GM18519 (cell line): ENCODE measurements at regions not wholly inside any gene's neighbourhood (a gene's known extent, or its start where the extent isn't known, plus 50 kb on each side); places are given as distances from the start of the nearest gene placed in this dataset.

ENCODE experiments used
- ATAC-seq: cut with Tn5 transposase; IDR thresholded peaks from one replicate; pipeline ENCODE4 v1.9.1; 2021; ENCODE audit warnings: mild to moderate bottlenecking, moderate library complexity; ENCODE audit not compliant: unreplicated experiment, low FRiP score

GRCh38 chr5:68161156-68161555, 54.4 kb upstream of the PIK3R1 start:
- no peak for ATAC-seq

DNA sequence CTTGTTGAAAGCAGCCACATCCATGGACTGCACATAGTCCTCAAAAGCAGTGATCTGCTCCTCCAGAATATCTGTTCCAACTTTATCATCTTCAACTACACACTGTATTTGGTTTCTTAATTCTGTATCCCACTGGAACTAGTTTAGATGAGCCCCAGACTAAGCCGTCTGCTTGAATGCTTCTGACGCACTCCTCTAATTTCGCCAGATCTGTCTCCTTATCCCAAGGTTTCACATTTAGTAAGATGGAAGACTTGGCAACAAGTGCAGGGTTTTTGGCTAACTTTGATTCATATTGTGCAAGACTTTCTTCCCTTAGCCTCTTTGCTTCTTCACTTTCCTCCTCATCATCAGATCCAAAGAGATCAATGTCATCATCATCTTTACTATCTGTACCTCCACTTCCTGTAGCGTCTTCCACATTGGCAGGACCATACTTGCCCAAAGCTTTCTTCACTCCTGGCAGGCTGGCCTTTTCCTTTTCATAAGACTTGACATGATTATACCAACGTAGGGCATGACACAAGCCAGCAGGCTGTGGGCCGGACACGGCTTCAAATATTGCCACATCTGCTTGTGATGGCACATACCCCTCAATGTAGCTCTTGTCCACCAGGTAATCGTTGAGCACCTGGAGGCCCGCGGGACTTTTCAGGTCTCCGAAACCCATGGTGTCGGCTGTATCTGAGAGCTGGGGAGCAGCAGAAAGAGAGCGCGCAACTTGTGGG, 56.2 kb upstream of the PIK3R1 start:
- ATAC-seq: no peak

DNA sequence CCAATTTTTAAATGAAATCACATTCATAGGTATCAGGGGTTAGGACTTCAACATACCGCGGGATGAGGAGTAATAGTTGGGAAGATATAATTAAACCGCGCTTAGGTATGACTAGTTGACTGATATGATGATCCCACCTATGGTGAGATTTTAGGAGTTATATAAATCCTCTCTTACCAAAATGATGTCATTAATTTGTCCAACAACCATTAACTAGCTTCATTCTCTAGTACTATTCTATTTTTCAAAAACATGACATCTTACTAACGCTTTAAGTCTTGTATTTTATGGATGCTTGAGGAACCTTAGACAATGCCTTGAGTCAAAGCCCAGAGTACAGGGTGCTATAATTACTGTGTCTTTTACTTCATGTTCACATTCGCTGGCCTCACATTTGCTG, 59.6 kb upstream of the PIK3R1 start:
- ATAC-seq: no peak

DNA sequence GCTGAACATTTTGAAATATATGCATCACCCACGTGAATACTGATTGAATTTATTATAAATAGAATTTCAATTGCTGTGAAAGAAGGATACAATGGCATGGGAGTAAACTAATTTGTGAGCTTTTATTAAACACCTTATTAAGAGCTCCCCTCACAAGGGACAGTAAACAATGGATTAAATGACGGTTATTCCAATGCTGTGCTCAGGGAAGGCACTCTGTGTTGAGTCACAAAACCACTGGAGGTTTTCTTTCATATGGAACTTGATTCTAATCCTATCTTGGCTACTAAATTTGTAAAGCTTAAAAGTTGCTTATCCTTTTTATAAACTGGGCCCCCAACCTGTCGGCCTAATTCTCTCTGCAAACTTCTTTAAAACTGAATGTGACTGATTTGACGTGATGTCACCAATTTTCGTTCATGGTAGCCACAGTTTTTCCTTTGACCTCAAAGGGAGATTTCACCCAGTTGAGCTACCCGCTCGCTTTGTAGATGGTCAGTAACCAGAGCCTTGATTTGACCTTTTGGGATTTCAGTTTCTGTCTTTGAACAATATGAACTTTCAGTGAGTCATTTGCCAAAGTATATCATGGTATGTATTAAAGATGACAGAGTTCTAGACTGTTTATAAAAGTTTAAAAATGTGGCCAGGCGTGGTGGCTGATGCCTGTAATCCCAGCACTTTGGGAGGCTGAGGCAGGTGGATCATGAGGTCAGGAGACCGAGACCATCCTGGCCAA, 61.3 kb upstream of the PIK3R1 start:
- ATAC-seq: no peak

- no peak for ATAC-seq
Measured at GRCh38 chr5:68151812-68152211, 63.7 kb upstream of the PIK3R1 start.

GRCh38 chr5:68149189-68149588, 66.4 kb upstream of the PIK3R1 start:
- no peak for ATAC-seq

- no peak for ATAC-seq
Measured at GRCh38 chr5:68148096-68148495, 67.5 kb upstream of the PIK3R1 start.

DNA sequence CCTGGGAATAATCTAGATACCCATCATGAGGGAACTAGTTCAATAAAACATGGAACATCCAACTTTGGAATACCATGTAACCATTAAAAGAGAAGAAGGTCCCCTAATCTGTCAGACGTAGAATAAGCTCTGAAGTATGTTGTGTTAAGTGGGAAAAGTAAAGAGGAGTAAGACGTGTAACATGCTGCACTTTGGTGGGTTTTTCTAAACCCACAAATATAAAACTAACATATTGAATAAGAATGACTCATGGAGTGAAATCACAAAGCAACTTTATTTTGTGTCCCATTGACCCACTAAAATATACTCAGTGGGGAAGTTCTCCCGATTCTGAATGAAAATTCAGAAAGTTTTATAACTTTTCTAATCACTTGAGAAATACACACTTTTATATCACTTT, 67.9 kb upstream of the PIK3R1 start:
- ATAC-seq: no peak

DNA sequence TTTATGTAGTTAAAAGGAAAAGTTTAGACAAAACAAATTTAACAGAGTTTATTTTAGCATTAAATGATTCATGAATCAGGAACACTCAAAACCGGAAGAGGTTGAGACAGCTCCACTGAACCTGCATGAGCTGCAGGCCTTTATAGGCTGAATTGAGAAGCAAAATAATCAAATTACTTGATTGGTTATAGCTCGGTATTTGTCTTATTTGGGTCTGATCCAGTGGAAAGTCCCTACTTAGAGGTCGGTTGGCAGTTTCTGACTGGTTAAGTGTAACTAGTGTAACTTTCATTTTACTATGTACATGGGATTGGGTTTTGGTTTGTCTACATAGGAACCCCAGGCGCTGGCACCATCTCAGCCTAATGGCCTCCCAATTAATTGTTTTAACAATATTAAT, 74.1 kb upstream of the PIK3R1 start:
- ATAC-seq: peak; percentile 43

DNA sequence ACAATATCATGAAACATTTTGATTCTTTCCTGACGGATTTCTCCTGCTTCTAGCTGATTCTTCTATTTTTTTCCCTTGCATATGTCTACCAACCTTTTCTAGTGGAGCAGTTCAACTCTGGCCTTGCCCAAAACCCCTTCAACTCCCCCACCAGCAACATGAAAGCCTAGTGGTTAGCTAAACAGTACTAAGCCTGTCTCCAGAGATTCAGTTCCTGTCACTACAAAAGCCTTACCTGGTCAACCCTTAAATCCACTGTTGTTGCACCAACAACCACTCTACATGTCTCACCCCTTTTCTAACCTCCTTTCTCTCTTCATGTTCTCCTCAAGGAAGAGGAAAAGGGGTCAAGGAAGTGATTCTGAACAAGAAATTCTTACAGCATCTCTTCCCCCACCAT, 74.8 kb upstream of the PIK3R1 start:
- ATAC-seq: peak; percentile 39

- ATAC-seq: no peak
Measured at GRCh38 chr5:68139611-68140441, 75.7 kb upstream of the PIK3R1 start.

- no peak for ATAC-seq
Measured at GRCh38 chr5:68137511-68138140, 77.9 kb upstream of the PIK3R1 start.

DNA sequence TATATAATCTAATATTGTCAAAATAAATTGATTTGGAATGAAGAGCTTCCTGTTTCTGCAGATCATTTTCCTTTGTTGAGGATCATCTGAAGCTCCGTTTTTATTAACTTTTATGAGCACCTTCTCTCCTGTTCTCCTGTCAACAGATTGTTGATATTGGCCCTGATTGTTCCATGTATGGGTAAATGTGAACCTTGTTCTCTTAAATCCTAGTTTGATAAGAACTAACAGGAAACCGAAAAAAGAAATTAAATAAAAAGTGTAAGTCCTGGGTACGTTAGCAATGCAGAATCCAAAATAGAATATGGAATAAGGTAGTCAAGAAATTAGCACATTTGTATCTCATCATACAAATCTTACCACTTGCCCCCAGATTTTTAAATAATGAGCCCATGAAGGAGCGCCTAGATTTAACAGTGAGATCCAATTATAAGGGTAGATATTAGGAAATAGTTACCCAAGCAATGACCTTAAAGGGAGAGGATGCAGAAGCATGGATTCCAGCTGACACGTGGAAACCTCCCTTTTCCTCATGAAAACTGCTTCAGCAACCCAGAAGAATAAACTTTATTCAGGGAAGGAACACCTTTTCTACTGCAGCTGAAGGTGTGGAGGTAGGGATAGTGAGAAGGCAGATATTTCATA, 80.8 kb upstream of the PIK3R1 start:
- no peak for ATAC-seq

DNA sequence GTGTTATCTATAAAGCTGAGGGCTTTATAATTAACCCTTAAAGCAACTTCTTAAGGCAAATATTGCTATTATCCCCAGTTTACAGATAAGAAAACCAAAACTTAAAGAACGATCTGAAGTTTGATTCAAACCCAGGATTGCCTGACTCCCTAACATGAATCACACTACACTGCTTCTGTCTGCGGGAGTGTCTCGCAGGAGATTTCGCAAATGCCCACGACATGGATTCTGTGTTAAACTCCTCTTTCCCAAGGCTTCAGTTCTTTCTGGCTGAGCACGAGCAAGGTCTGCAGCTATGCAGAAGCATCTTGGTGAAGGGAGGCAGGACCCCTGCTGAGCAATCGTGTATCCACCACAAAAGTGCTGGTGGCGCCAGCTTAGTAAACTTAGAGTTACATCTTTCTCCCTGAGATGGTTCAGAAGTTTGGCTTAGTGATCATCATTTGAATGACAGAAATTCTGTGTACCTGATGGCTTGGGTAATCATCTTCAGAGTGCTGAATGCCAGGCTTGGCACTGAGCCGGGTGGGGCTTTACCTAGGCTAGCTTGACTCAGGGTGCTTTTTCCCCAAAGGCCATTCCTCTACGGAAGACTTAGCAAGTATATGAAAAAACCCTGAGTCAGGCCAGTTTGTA, 81.4 kb upstream of the PIK3R1 start:
- ATAC-seq: no peak

DNA sequence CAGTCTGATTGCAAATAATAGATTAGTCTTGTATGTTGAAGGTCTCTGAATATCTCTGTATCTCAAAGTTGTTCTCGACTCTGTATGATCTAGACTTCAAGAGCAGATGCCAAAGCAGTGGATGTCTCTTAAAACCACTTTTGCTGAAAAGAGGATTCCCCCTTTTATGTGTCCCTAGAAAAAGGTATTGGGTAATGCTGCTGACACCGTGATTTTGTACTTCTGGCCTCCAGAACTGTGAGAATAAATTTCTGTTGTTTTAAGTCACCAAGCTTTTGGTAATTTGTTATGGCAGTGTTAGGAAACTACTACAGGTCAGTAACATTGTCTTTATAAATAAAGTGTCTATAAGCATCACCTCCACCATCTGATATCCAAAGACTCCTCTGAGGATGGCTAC, 85.3 kb upstream of the PIK3R1 start:
- ATAC-seq: no peak

GRCh38 chr5:68129364-68129763, 86.2 kb upstream of the PIK3R1 start:
- no peak for ATAC-seq

DNA sequence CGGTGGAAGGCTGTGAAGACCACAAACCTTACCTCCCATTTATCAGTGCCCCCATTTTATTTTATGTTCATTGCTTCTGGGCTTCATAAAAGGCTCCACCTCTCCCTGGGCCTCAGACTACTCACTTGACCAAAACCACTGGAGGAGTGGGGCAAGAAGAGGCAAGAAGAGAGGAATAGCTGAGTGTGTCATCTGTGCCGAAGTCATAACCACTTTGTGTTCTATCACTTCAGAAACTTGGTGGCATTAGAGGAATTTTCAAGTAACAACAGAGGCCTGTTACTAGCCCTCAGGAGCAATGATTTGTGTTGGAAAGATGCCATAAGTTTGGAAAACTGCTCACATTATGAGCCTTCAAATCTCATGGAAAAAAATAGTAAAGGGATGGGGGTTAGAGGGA, 88.7 kb upstream of the PIK3R1 start:
- ATAC-seq: no peak

GRCh38 chr5:68122439-68123328, 92.9 kb upstream of the PIK3R1 start:
- ATAC-seq: no peak

DNA sequence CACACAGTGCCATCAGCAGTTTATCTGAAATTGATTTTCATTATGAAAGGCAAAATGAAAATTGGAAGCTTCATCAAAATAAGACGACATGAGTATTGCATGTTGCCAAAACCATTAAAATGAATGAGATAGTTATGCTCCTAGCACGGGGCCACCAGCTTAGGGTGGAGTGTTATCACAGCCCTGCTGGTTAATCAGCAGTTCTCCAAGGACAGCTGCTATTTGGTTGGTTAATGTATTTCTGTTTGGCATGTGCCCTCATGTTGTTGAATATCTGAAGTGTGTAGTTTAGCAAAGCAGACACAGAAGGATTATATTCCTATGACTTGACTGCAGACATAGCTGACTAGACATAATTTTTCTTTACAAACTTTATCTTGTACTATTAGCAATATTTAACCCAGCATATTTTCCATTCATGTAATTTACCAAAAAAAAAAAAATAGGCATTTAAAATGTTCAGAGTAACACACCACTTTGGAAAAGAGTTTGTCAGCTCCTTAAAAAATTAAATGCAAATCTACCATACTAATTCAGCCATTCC, 98.6 kb upstream of the PIK3R1 start:
- ATAC-seq: no peak
